PFSK-1 (cell line): ENCODE measurements at regions not wholly inside any gene's neighbourhood (a gene's known extent, or its start where the extent isn't known, plus 50 kb on each side); places are given as distances from the start of the nearest gene placed in this dataset.

Source experiments
- FOXP2 ChIP-seq: optimal IDR thresholded peaks from 2 replicates; pipeline ENCODE3; 2011; ENCODE audit warnings: borderline replicate concordance, control low read depth, inconsistent platforms; ENCODE audit not compliant: insufficient read depth; ENCODE audit errors: extremely low read length, extremely low read depth
- POLR2AphosphoS5 ChIP-seq: IDR thresholded peaks from 2 replicates; pipeline ENCODE4 v1.6.1; 2012; ENCODE audit warnings: low read depth, mild to moderate bottlenecking, control low read depth, low read length, moderate library complexity
- SIN3A ChIP-seq: IDR thresholded peaks from 2 replicates; pipeline ENCODE4 v1.6.1; 2012; ENCODE audit warnings: mild to moderate bottlenecking, low read length, moderate library complexity, borderline replicate concordance; ENCODE audit not compliant: insufficient read depth
- TAF1 ChIP-seq: IDR thresholded peaks from 2 replicates; pipeline ENCODE4 v1.6.1; 2012; ENCODE audit warnings: low read length, control low read depth, borderline replicate concordance; ENCODE audit not compliant: insufficient read depth
- TF ChIP-seq, protein P1 (sequence below), 2 experiments: IDR thresholded peaks; 2 replicates each; pipeline versions ENCODE4 v1.6.1 to v1.8.0; 2011 to 2012; ENCODE audit warnings: low read depth in 2 of 2, low read length in 2 of 2, control low read depth in 1 of 2, inconsistent platforms in 1 of 2, mild to moderate bottlenecking in 1 of 2, moderate library complexity in 1 of 2; ENCODE audit not compliant: insufficient read depth in 1 of 2

GRCh38 chr14:53401646-53402045 is 248.5 kb upstream of the DDHD1 start:
- TF ChIP-seq, protein P1, sequence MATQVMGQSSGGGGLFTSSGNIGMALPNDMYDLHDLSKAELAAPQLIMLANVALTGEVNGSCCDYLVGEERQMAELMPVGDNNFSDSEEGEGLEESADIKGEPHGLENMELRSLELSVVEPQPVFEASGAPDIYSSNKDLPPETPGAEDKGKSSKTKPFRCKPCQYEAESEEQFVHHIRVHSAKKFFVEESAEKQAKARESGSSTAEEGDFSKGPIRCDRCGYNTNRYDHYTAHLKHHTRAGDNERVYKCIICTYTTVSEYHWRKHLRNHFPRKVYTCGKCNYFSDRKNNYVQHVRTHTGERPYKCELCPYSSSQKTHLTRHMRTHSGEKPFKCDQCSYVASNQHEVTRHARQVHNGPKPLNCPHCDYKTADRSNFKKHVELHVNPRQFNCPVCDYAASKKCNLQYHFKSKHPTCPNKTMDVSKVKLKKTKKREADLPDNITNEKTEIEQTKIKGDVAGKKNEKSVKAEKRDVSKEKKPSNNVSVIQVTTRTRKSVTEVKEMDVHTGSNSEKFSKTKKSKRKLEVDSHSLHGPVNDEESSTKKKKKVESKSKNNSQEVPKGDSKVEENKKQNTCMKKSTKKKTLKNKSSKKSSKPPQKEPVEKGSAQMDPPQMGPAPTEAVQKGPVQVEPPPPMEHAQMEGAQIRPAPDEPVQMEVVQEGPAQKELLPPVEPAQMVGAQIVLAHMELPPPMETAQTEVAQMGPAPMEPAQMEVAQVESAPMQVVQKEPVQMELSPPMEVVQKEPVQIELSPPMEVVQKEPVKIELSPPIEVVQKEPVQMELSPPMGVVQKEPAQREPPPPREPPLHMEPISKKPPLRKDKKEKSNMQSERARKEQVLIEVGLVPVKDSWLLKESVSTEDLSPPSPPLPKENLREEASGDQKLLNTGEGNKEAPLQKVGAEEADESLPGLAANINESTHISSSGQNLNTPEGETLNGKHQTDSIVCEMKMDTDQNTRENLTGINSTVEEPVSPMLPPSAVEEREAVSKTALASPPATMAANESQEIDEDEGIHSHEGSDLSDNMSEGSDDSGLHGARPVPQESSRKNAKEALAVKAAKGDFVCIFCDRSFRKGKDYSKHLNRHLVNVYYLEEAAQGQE (IDR thresholded peaks at IDR 0.05; ENCODE audit: insufficient read depth in 1 of 2, low read depth in 2 of 2, low read length in 2 of 2), result no peak
- TF ChIP-seq POLR2AphosphoS5, result no peak
- no peak for TF ChIP-seq TAF1
- no peak for TF ChIP-seq FOXP2
- TF ChIP-seq SIN3A, result no peak
